C1 segment of cervical spinal cord (tissue), 14 donors: ENCODE measurements at regions not wholly inside any gene's neighbourhood (a gene's known extent, or its start where the extent isn't known, plus 50 kb on each side); places are given as distances from the start of the nearest gene placed in this dataset.

Source experiments
- DNase-seq, 14 donors: peaks; one replicate each; lab custom pipeline; 2025; lab: John Stamatoyannopoulos, UW

DNA sequence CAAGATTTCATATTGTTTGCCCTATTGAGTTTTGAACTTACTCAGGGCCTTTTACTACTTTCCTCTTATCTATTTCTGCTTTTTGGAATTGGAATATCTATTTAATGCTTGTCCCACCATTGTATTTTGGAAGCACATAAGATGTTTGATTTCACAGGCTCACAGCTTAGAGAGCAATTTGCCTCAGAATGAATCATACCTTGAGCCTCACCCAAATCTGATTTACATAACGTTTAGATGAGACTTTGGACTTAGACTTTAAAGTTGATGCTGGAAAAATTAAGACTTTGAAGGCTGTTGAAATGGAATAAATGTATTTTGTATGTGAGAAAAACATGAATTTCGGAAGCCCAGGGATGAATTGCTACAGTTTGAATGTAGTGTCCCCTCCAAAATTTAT is 458.9 kb downstream of the CNTN6 start:
- DNase-seq, result no peak

DNA sequence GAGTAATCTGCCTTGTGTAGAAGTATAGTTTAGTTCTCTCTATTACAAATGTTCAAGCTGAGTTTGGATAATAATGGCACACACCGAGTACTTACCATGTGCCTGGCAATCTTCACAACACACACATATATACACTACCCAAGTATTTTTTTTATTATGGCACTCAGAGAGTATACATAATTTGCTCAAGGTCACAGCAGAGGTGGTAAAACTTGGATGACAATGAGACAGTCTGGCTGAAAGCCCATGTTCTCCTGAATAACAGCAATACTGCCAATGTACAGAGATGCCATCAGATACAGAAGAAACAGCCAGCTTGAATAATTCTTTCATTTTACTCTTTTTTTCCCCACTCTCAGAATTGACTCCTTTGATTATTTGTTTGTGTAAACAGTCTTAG is 460.0 kb downstream of the CNTN6 start:
- no peak for DNase-seq

DNA sequence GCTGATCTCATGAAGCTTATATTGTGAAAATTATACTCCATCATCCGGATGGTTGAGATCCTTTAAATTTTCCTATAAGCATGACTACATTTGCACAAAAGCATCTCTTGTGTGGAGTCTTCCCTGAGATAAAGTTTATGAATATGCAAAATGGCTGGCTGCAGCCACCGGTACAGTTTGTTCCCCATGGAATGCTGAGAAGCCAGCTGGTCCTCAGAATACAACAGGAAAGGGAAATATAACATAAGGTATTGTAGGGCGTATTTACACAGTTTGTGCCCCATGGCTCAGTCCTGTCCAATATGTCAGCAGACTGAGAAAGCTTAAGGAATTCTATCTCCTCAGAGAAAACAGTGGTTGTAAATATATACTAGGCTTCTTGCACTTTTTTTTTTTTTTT is 468.6 kb downstream of the CNTN6 start:
- peak in 1 of 14 donors; percentile 4 for DNase-seq

DNA sequence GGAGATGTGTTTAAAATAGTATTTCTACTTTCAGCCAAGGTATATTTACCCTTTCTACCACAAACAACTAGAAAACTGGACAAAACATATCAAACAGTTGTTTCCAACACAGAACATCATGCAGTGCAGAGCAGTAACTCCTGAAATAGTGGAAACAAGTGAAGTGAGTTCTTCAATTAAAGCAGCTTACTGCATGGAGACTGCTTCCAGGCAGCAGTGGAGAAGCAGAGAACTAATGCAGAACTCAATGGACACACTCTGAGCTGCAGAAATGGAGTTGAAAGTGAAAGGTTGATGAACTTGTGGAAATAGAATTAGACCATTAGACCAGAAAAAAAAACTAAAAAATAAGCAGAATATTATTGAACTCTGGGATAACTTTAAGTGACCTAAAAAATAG is 478.9 kb downstream of the CNTN6 start:
- no peak for DNase-seq

DNA sequence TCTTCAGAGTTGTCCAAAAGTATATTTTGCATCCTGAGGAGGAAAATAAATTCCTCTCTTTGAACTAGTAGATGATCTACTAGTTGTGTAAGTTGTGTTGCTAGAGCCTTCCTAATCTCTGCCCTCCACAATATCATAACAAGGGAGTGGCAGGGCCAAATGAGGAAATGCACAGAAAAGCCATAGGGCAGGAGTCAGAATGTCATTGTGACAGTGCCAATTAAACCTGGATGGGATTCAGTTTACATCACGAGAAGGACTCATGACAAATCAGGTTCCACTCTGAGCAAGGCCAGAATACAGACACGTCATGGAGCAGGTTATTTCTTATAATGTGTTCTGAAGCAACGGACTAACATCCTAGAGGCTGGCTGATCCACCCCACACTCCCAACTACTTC is 483.2 kb downstream of the CNTN6 start:
- no peak for DNase-seq

DNA sequence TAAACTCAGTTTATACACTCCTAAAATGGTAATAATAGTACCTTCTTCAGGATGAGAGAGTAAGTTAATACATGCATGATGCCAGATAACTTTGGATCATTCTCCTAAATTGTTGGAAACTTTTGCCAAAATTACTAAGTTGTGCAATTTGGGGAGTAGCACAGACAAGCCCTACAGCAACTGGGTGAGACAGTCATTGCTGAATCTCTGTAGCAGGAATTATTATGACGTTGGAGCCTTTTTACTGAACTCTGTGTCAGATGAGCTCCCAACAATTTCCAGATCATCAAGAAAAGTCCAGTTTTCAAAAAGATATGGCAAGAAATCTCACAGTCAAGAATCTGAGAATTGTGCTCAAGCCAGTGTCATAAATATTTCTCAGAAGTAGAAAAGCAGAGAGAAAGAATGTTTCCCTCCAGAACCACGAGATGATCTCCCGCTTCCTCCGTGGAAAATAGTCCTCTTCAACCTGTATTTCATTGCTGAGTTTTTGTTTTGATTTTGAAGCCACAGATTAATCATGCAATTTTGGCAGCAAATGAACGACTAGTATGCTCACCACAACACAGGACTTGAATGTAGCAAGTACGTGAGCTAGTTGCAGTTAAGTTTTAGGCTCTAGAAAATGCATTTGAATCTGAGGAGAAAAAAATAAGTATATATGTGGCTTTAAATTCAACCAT is 485.4 kb downstream of the CNTN6 start:
- no peak for DNase-seq

DNA sequence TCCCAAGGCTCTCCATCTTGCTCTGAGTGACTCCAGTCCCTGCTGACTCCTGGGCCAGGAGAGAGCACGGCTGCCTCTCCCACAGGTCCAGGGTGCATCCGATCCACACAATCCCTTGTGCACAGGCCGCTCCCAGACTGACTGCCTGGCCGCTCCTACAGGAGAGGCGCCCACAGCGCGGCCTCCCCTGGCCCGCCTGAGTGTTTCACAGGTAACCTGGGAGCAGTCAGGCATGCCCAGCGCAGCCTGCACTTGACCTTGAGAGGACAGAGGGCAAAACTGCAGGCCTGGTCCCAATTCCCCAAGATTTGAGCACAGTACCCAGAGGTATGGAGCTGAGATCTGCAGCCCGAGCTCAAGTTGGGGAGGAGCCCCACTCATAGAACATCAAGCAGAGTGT is 490.2 kb downstream of the CNTN6 start:
- DNase-seq, result no peak

DNA sequence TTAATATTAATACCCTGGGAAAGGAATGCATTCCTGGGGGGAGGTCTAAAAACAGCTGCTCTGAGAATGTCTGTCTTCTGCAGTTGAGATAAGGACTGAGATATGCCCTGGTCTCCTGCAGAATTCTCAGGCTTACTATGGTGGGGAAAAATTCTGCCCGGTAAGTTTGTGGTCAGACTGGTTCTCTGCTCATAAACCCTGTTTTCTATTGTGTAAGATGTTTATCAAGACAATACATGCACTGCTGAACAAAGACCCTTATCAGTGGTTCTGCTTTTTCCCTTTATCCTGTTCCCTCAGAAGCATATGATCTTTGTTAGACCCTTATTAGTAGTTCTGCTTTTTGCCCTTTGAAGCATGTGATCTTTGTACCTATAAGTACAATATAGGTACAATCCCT is 494.6 kb downstream of the CNTN6 start:
- DNase-seq, result no peak

DNA sequence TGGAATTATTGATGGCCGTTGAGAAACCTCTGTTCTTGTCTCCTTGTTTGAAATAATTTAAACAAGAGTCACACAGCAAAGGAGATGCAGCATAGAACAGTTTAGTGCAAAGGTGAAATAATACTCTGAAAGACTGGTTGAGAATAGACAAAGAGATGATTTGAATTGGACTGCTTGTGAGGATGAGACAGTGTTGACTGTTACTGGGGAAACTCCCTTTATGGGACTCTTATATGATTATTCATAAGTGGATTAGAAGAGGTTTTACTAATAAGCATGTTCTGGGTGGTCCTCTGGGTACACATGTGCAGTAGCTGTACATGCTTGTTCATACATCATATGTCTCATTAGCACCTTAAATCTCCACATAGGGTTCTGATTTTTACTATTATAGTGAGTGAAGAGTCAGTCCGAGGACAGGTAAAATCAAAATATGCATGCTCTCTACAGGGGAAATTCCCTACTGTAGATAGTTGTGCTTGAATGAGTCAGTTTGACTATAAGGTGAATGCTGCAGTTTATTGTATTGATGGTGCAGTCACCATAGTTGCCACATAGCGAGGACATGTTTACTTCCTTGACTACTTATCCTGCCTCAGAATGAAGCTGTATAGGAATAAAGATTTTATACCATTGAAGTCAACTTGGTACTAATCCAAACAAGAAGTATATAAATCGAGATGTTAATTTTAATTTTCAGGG is 498.7 kb downstream of the CNTN6 start:
- DNase-seq, result no peak

DNA sequence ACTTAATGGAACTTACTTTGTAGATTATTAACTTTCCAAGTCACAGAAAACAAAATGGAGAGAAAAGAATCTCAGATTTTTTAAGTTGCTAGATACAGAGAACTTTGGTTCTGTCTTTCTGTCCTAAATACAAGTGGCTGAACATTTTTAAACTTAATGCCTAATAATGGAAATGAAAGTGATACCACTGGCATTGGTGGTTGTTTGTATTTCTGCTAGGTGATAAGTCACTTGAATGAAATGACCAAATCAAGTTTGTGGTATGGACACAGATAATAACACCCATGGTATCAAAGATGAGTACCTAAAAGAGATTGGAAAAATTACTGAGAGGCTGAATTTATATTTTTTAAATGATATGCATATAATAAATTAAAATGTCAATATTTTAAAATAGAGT is 502.1 kb downstream of the CNTN6 start:
- DNase-seq, result no peak

DNA sequence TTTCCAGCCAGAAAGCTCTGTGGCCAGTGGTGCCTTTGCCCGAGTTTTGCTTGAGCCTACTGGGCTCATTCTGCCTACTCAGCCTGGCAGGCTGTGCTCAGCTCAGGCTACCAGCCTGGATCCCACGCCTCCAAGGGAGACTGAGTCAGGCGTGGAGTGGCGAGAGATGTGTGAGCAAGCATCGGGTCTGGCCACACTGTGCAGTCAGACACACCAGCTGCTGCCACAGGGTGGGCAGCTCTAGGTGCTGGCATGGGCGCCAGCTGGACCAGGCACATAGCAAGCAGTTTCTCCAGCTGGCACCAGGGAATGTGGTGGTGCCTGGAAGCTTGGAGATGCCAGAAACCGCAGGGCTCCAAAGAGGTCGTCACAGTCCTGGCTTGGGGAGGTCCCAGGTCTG is 498.5 kb upstream of the CNTN4 start:
- DNase-seq, result peak in 1 of 14 donors; percentile 57

DNA sequence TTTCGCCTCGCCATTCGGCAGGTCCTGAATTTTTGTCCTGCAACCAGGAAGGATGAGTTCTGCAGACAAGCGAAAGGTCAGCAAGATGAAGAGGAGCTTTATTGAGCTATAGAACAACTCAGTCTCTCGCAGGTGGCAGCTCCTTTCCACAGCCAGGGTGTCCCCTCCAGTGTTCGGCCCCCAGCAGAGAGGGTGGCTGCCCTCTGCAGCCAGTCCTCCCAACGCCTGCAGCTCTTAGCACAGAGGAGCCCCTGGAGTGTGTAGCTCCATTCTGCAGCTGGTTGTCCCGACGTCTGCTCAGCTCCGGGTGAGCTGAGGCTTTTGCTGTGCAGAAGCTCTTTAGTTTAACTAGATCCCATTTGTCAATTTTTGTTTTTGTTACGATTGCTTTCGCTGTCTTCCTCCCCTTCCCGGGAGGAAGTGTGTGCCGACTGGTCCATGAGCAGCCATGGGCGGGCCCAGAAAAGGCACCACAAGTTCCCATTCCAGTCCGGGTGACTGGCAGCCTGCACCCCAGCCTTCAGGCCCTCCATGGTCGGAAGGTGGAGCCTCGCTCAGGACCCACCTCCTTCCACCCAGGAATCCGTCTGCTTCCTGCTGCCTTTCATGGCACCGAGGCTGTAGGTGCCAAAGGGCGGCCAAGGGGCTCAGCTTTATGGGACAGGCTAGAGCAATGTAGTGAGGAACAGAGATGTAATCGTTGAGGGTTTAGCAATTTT is 497.8 kb upstream of the CNTN4 start:
- DNase-seq, result no peak

DNA sequence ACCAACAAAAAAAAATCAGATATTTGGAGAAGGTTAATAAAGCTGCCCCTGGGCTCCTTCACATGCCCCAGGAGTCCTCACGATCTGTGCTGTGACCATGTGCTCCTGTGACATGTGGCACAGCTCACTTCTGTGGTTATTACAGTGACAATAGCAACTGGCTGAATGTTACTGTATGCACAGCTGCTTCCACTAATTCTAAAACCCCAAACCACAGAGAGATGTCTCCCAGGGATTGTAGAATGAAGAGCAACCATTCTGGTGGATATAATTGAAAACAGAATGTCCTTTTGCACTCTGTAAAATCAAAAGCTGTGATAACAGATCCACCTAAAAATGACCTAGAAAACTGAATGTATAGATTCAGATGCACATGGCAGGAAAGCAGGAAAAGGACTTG is 489.2 kb upstream of the CNTN4 start:
- DNase-seq, result no peak

DNA sequence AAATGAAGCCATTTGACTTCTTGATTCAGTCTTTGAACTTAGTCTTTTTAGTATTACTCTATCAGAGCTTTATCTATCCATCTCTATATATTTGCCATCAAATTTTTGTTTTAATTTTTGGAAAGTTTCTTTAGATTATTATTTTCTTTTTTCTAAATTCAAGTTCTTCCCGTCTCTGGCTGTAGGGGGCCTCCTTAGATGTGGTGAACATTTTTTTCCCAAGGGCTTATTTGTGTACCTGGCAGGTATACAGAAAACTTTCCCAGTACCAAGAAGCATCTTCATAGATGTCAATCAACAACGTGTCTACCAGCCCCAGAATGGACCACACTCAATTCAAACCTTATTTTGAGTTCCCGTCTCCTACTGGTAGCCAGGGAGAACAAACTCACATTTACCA is 486.8 kb upstream of the CNTN4 start:
- no peak for DNase-seq

DNA sequence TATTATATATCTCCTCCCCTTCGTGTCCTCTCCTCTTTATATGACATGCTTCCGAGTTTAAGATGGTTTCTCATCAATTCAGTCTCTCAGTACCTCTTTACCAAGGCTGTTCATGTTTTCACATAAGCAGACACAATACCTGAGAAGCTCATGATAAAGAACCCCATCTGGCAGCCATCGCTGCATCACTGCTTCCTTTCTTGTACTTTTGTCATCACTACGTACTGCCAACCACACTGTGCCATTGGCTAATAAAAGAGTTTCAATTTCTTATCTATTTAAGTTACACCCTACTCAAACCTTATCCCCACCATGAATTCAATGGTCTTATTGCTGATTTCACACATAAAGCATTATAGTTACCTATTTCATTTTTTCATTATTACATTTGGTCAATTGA is 484.7 kb upstream of the CNTN4 start:
- DNase-seq, result no peak

DNA sequence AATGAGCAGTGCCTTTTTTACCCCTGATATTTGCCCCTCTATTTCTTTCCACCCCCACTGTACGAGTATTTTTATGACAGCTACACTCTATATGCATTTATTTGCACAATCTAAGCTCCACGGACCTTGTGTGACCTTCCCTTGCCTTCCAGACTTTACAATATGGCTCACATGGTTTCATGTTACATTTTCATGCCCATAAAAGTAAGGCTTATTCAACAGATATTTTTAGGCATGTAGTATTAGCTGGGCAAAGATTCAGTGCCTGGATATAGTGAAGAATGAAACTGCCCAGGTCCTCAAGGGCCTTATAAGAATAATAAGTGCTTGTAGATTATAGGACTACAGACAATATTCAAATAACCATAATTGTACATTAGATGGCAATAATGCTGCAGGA is 481.9 kb upstream of the CNTN4 start:
- no peak for DNase-seq

DNA sequence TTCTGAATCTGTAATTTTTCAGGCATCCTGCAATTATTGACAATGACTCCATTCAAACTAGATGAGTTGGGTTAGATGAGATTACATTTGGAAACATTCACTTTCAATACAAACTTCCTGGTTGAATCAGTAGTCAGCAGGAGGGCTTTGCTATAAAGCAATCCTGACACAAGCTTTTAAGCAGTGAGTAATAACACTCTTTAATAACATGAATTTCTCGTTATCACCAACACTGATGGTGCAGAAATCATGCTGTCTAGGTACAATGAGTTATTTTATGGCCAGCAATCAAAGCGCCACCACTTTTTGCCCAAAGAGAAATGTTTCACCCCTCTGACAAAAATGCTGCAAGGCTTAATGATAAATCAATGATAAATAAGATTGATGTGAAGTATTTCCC is 474.8 kb upstream of the CNTN4 start:
- no peak for DNase-seq

DNA sequence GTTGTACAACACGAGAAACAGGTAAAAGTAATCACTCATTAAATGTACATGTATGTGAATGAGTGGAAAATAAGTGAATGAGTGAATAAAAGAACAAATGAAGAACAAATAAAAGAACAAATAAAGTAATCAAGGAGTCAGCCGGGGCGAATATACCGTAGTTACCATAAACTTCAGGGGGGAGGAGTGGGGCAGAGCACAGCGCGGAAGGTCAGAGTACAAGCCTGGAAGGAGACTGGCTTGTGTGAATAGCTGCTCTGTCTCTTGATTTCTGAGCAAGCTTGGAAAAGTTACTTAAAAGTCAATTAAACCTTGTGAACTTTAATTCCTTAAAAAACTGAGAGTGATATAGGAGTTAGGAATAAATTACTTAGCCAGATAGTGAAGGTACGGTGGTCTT is 466.5 kb upstream of the CNTN4 start:
- DNase-seq, result no peak

DNA sequence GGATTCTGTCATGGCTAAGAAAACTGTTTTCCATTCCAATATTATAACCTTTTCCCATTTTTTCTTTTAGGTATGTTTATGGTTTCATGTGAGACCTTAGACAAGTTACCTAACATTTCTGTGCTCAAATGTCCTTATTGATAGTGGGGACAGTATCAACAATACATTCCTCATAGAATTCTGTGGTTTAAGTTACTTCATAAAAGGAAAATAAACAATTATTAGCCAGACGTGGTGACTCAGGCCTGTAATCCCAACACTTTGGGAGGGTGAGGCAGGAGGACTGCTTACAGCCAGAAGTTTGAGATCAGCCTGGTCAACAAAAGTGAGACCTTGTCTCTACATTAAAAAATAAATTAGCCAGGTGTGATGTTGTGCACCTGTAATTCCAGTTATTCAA is 436.8 kb upstream of the CNTN4 start:
- no peak for DNase-seq

DNA sequence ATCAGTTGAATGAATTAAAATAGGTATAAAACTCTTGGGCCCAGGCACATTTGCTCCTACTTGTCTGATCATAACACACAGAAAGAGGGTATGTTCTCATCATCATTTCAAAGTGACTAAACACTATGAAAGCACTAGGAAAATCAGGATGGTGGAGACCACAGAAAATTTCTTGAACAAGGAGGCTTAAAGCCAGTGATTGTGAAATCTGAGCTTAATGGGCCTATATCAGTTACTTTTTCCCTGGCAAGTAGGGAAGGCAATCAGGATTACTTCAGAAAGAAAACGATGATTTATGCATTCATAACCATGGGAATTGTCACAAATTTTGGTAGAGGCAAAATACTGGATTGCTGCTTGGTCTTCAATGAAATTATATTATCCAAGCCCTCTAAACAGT is 434.4 kb upstream of the CNTN4 start:
- DNase-seq, result no peak

DNA sequence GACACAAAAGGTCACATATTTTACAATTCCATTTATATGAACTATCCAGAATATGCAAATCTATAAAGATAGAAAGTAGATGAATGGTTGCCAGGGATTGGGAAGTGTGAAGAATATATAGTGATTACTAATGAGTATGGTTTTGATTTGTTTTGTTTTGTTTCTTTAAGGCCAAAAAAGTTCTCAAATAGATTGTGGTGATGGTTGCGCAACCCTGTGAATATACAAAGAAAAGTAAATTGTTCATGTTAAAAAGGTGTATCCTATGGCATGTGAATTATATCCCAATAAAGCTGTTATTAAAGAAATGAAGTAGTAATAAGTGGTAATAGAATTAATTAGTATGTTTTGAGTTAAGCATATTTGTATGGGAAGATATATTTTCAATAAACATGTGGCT is 431.8 kb upstream of the CNTN4 start:
- no peak for DNase-seq

DNA sequence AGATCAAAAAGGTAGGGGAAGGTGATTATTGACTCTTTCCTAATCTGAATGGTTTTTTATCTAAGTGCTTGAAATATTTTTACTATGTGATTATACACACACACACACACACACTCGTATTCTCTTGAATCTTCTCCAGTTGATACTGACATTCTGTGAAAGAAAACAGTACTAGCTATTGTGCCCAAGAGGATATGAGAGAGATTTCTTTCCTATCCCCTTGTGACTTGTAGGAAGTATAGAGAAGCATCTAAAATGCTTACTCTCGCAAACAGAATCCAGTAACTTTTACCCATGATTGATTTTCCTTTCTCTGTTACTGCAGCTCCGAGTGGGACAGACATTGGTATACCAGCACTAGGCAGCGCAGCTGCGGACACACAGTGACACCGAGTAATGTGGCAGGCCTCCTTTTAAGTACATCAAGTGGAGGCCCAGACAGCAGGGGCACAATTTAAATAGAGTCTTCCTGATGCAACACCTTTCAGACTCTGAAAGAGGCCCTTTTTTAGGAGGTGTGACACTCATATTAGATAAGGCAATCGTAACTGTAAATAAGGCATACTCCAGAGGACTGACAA is 421.0 kb upstream of the CNTN4 start:
- no peak for DNase-seq

DNA sequence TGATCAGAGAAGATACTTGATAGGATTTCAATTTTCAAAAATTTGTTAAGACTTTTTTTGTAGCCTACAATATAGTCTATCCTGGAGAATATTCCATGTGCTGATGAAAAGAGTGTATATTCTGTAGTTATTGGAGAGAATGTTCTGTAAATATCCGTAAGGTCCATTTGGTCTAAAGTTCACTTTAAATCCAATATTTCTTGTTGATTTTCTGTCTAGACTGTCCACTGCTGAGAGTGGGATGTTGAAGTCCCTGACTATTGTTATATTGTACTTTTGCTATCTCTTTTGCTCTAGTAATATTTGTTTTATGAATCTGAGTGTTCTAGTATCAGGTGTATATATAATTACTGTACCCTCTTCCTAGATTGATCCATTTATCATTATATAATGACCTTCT is 406.2 kb upstream of the CNTN4 start:
- DNase-seq, result no peak
